CD4-positive, CD25-positive, alpha-beta regulatory T cell (primary cell): ENCODE measurements at regions not wholly inside any gene's neighbourhood (a gene's known extent, or its start where the extent isn't known, plus 50 kb on each side); places are given as distances from the start of the nearest gene placed in this dataset.

Experiments used
- ATAC-seq, 2 donors: fragments of 150-1000 bp; cut with Tn5 transposase; one replicate each; pipeline ENCODE4 v1.10.0; 2021; ENCODE audit warnings: low read depth in 2 of 2, moderate number of reproducible peaks in 2 of 2, moderate library complexity in 1 of 2
- DNase-seq, 3 donors: peaks; one replicate each; pipeline versions ENCODE4 v3.0.0 to v3.0.0-alpha.2; 2012 to 2022; ENCODE audit warnings: mixed read lengths in 1 of 3
- H3K27ac ChIP-seq: one replicate; pipeline ENCODE4 v1.7.0; 2013; ENCODE audit warnings: mild to moderate bottlenecking, low read length; ENCODE audit not compliant: insufficient read depth, poor library complexity, severe bottlenecking
- H3K27me3 ChIP-seq: one replicate; pipeline ENCODE4 v1.7.0; 2013; ENCODE audit warnings: low read length; ENCODE audit not compliant: control insufficient read depth, insufficient read depth
- H3K36me3 ChIP-seq: one replicate; pipeline ENCODE4 v1.7.0; 2013; ENCODE audit warnings: mild to moderate bottlenecking, low read length, moderate library complexity; ENCODE audit not compliant: control insufficient read depth, insufficient read depth
- H3K4me1 ChIP-seq: 2 replicates; pipeline ENCODE4 v1.7.0; 2013; ENCODE audit warnings: mild to moderate bottlenecking, low read length; ENCODE audit not compliant: insufficient read depth, control insufficient read depth, poor library complexity, severe bottlenecking
- H3K4me3 ChIP-seq: one replicate; pipeline ENCODE4 v1.7.0; 2013; ENCODE audit warnings: low read depth, mild to moderate bottlenecking, low read length, moderate library complexity
- H3K9me3 ChIP-seq, 2 experiments: 1 replicate in 1 of 2; 2 replicates in 1 of 2; pipeline ENCODE4 v1.7.0; 2013; ENCODE audit warnings: low read length in 2 of 2, mild to moderate bottlenecking in 1 of 2, moderate library complexity in 1 of 2; ENCODE audit not compliant: control insufficient read depth in 2 of 2
- H3K27ac Mint-ChIP-seq, 3 donors: one replicate each; pipeline ENCODE4 v1.8.0; 2020 to 2022; ENCODE audit warnings: mild to moderate bottlenecking in 3 of 3, mixed read lengths in 3 of 3, moderate library complexity in 2 of 3
- H3K27me3 Mint-ChIP-seq: one replicate; pipeline ENCODE4 v1.8.0; 2022; ENCODE audit warnings: mild to moderate bottlenecking, mixed read lengths
- H3K36me3 Mint-ChIP-seq: one replicate; pipeline ENCODE4 v1.8.0; 2020; ENCODE audit warnings: mixed read lengths
- H3K4me1 Mint-ChIP-seq, 4 donors: one replicate each; pipeline ENCODE4 v1.8.0; 2020 to 2022; ENCODE audit warnings: mixed read lengths in 4 of 4, mild to moderate bottlenecking in 1 of 4
- H3K4me3 Mint-ChIP-seq, 4 donors: one replicate each; pipeline ENCODE4 v1.8.0; 2020 to 2022; ENCODE audit warnings: mild to moderate bottlenecking in 4 of 4, mixed read lengths in 4 of 4, moderate library complexity in 3 of 4
- H3K9me3 Mint-ChIP-seq, 7 donors: one replicate each; pipeline ENCODE4 v1.8.0; 2020 to 2022; ENCODE audit warnings: mixed read lengths in 7 of 7, mild to moderate bottlenecking in 3 of 7, moderate library complexity in 2 of 7

DNA sequence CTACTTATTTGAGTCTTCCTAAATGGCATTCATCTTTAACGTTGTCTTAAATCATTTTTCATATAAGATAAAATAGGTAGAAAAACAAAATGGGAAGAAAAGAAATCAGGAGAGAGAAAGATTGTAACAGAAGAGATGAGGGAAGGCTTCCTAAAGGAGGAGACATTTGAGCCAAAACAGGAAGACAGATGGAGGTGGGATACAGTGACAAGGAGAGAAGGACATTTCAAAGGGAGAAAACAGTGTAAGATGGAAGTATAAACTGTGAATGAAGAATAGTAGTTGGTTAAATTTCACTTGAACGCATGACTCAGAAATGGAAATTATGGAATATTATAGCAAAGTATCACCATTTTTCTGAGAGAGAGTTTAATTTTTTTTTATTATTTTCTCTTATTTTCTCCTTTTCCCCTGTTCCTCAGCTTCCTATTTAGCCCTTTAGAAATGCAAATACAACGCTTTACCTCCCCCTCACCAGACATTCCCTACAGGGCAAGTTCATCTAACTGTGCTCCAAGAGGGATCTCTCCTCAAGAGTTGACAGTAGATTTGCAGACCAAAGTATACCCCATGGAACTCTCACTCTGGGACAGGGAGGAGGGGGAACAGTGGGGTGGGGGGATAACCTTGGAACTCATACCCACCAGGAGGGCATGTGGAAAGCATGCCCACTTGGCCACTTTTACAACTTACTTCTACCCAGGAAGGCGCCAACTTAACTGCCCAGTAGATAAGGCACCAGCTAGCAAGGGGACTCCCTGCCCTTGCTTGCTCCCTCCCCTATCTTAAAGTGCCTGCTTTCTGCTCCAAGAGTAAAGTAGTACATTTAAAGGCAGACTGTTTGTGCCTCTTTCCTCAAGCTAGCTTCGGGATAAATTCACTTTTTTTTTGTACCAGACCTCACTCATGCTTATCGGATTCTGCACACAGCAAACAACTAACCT is 304.7 kb upstream of the POU5F2 start:
- Mint-ChIP-seq H3K4me3 (no peak overlapping the region), H3K4me1 (peaks cover 0 to 3% (median 2%) of the 10 kb centered on the region in 4 donors), H3K9me3 (no peaks in the 10 kb centered on the region), H3K27me3 (no peaks in the 10 kb centered on the region), H3K36me3 (peaks cover 50% of the 10 kb centered on the region), H3K27ac (no peak overlapping the region)
- H3K27ac ChIP-seq, result no peak overlapping the region
- peaks cover 31% of the 10 kb centered on the region for H3K36me3 ChIP-seq
- no peak overlapping the region for H3K4me3 ChIP-seq
- ATAC-seq (no peak), DNase-seq (no peak)
- H3K4me1 ChIP-seq, result no peaks in the 10 kb centered on the region
- H3K9me3 ChIP-seq, result no peaks in the 10 kb centered on the region
- no peaks in the 10 kb centered on the region for H3K27me3 ChIP-seq

DNA sequence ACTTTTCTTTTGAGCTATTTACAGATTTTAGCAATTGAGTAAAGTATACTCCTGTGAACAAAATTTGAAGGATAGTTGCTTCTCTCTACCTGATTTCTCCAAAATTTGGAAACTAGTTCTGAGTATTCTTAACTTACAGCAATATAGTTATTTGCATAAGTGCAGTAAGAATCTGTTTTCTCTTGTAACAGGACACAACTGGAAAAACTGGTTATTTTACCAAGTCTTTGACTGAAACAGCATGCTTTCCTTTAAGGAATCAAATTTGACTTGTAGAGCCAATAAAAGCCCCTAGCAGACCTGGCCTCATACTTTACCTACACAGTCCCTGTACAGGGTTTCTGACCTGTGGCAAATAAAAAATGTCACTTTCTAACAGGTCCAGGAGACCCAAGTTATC is 301.9 kb upstream of the POU5F2 start:
- no peak overlapping the region for H3K27ac Mint-ChIP-seq
- DNase-seq (no peak), ATAC-seq (no peak)
- no peaks in the 10 kb centered on the region for H3K27me3 ChIP-seq
- peaks cover 49% of the 10 kb centered on the region for H3K36me3 Mint-ChIP-seq
- no peak overlapping the region for H3K4me3 ChIP-seq
- no peak overlapping the region for H3K27ac ChIP-seq
- H3K4me1 ChIP-seq, result no peaks in the 10 kb centered on the region
- H3K4me3 Mint-ChIP-seq, result no peak overlapping the region
- peaks cover 0 to 2% (median 0%) of the 10 kb centered on the region in 7 donors for H3K9me3 Mint-ChIP-seq
- H3K4me1 Mint-ChIP-seq, result peaks cover 0 to 11% (median 5%) of the 10 kb centered on the region in 4 donors
- H3K36me3 ChIP-seq, result peaks cover 27% of the 10 kb centered on the region
- no peaks in the 10 kb centered on the region for H3K9me3 ChIP-seq
- H3K27me3 Mint-ChIP-seq, result no peaks in the 10 kb centered on the region

DNA sequence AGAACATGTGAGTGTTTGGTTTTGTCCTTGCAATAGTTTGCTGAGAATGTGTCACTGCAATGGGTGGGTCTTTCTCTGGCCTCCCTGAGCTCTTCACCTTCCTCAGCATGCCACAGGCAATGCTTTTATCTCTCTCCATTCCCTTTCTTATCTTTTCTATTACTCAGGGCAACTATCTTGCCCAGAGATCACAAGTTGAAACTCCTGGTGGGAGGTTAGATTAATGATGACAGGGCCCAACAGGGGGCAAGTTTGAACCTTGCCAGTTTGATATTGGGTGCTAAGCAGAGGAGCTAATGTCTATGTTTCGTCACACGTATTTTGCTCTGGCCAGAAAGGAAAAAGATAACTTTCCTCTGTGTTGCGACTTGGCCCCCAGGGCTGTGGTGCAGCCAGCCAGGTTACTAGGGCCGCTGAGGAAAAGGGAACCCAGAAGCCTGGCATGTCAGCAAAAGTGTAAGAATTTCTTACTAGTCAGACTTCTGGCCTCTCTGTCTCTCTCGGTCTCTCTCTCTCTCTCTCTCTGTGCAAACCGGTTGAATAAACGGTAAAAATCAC is 299.3 kb upstream of the POU5F2 start:
- peaks cover 0 to 18% (median 10%) of the 10 kb centered on the region in 4 donors for H3K4me1 Mint-ChIP-seq
- peaks cover 48% of the 10 kb centered on the region for H3K36me3 Mint-ChIP-seq
- Histone ChIP-seq H3K4me3 (no peak overlapping the region), H3K4me1 (no peaks in the 10 kb centered on the region), H3K9me3 (no peaks in the 10 kb centered on the region), H3K27me3 (no peaks in the 10 kb centered on the region), H3K27ac (no peak overlapping the region), H3K36me3 (peaks cover 25% of the 10 kb centered on the region)
- H3K9me3 Mint-ChIP-seq, result peaks cover 0 to 2% (median 0%) of the 10 kb centered on the region in 7 donors
- no peak for ATAC-seq
- H3K27ac Mint-ChIP-seq, result no peak overlapping the region
- no peak for DNase-seq
- H3K27me3 Mint-ChIP-seq, result no peaks in the 10 kb centered on the region
- no peak overlapping the region for H3K4me3 Mint-ChIP-seq

DNA sequence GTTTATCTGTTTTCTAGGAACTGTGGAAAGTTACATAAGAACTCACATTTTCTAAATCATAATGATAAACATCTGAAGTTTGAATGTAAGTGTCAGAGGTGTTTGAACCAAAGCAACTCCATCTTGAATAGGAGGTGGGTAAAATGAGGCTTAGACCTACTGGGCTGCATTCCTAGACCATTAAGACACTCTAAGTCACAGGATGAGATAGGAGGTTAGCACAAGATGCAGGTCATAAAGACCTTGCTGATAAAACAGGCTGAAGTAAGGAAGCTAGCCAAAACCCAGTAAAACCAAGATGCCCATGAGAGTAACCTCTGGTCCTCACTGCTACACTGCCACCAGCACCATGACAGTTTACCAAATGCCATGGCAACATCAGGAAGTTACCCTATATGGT is 297.7 kb upstream of the POU5F2 start:
- peaks cover 0 to 18% (median 10%) of the 10 kb centered on the region in 4 donors for H3K4me1 Mint-ChIP-seq
- Histone ChIP-seq H3K9me3 (no peaks in the 10 kb centered on the region), H3K27me3 (no peaks in the 10 kb centered on the region), H3K4me1 (no peaks in the 10 kb centered on the region), H3K4me3 (no peak overlapping the region), H3K36me3 (peaks cover 16% of the 10 kb centered on the region), H3K27ac (no peak overlapping the region)
- peaks cover 0 to 2% (median 0%) of the 10 kb centered on the region in 7 donors for H3K9me3 Mint-ChIP-seq
- DNase-seq (no peak), ATAC-seq (no peak)
- H3K27me3 Mint-ChIP-seq, result no peaks in the 10 kb centered on the region
- H3K27ac Mint-ChIP-seq, result no peak overlapping the region
- no peak overlapping the region for H3K4me3 Mint-ChIP-seq
- H3K36me3 Mint-ChIP-seq, result peaks cover 46% of the 10 kb centered on the region

DNA sequence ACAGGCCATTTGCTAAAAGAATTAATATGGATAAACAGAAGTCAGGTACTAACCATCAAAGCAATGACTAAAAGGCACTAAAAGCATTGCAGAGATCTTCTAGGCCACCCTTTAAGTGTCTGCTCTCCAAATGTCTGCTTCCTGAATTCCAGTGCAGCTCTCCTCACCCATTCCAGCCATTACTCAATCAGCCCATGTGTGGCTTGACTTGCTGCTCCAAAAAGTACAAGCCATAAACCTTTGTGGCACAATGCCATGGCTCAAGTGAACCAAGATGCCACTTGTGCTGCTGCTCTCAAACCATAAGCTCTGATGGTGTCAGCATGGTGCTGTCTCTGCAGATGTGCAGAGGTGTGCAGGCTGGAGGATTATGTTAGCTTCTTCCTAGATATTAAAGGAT is 290.2 kb upstream of the POU5F2 start:
- Mint-ChIP-seq H3K36me3 (peaks cover 65% of the 10 kb centered on the region), H3K27me3 (no peaks in the 10 kb centered on the region), H3K4me3 (no peak overlapping the region), H3K27ac (no peak overlapping the region), H3K9me3 (peaks cover 0 to 3% (median 0%) of the 10 kb centered on the region in 7 donors), H3K4me1 (peaks cover 4 to 7% (median 5%) of the 10 kb centered on the region in 4 donors)
- Histone ChIP-seq H3K27ac (no peak overlapping the region), H3K4me3 (no peak overlapping the region), H3K27me3 (no peaks in the 10 kb centered on the region), H3K9me3 (no peaks in the 10 kb centered on the region), H3K4me1 (no peaks in the 10 kb centered on the region), H3K36me3 (peaks cover 26% of the 10 kb centered on the region)
- ATAC-seq (no peak), DNase-seq (no peak)

GRCh38 chr5:94028001-94028400 is 286.6 kb upstream of the POU5F2 start:
- no peak overlapping the region for H3K27ac Mint-ChIP-seq
- H3K9me3 Mint-ChIP-seq, result peaks cover 0 to 3% (median 0%) of the 10 kb centered on the region in 7 donors
- no peak for ATAC-seq

GRCh38 chr5:94027145-94027544 is 285.7 kb upstream of the POU5F2 start:
- DNase-seq (no peak), ATAC-seq (no peak)
- Histone ChIP-seq H3K27ac (no peak overlapping the region), H3K4me1 (no peaks in the 10 kb centered on the region), H3K36me3 (peaks cover 24% of the 10 kb centered on the region), H3K9me3 (no peaks in the 10 kb centered on the region), H3K4me3 (no peak overlapping the region), H3K27me3 (no peaks in the 10 kb centered on the region)
- Mint-ChIP-seq H3K4me1 (peaks cover 0 to 15% (median 6%) of the 10 kb centered on the region in 4 donors), H3K36me3 (peaks cover 61% of the 10 kb centered on the region), H3K4me3 (no peak overlapping the region), H3K27ac (peak overlapping the region in 1 of 3 donors; percentile 76), H3K27me3 (no peaks in the 10 kb centered on the region), H3K9me3 (peaks cover 0 to 4% (median 0%) of the 10 kb centered on the region in 7 donors)

More at GRCh38 chr5:94028001-94028400, 286.6 kb upstream of the POU5F2 start:
- no peaks in the 10 kb centered on the region for H3K9me3 ChIP-seq
- H3K36me3 ChIP-seq, result peaks cover 23% of the 10 kb centered on the region
- H3K4me1 ChIP-seq, result no peaks in the 10 kb centered on the region
- DNase-seq, result no peak
- H3K27ac ChIP-seq, result no peak overlapping the region
- H3K36me3 Mint-ChIP-seq, result peaks cover 60% of the 10 kb centered on the region
- H3K4me3 ChIP-seq, result no peak overlapping the region
- H3K4me3 Mint-ChIP-seq, result no peak overlapping the region
- peaks cover 0 to 15% (median 6%) of the 10 kb centered on the region in 4 donors for H3K4me1 Mint-ChIP-seq
- no peaks in the 10 kb centered on the region for H3K27me3 ChIP-seq
- no peaks in the 10 kb centered on the region for H3K27me3 Mint-ChIP-seq
